ENCODE measurements at regions not wholly inside any gene's neighbourhood (a gene's known extent, or its start where the extent isn't known, plus 50 kb on each side); places are given as distances from the start of the nearest gene placed in this dataset.

DNA sequence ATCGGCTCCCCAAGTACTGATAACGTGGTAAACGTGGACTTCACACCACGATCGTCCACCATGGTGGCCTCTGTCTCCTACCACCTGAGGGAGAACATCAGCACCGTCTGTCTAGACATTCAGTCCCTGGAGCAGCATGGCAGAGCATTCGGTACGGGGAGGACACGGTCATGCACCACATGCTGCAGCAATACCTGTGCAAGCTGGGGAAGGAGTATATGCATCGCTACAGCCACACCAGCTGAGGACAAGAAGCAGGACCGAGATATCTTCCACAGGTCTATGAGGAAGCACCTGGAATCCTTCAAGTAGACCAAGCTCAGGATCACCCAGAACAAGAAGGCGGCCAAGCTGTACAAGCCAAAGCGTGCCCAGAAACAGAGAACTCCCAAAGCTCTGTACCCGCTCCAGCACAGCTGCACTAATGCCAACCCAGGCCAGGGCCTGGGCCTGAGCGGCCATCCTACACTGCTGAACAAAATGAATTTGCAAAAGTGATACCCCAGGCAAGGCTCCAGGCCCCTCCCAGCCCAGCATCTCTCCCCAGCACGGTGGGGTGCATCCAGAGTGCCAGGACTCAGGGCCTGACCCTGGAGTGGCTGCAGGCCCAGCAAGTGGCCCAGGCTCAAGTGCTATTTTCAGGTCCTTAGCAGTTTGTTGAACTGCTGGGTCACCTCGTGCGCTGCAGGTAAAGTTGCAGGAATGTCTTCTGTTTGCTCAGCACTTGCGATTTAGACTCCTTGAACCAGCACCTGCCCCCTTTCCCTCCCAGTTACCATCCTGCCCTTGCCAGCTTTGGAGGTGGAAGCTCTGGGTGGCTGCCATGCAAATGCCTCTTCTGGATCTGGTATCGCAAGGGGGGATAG, 119.3 kb upstream of the SERPIND1 start:
- no peak for TF ChIP-seq TAF1 (IDR thresholded peaks at IDR 0.05; ENCODE audit: borderline replicate concordance, insufficient read depth, low read length)
- TF ChIP-seq, protein P1, sequence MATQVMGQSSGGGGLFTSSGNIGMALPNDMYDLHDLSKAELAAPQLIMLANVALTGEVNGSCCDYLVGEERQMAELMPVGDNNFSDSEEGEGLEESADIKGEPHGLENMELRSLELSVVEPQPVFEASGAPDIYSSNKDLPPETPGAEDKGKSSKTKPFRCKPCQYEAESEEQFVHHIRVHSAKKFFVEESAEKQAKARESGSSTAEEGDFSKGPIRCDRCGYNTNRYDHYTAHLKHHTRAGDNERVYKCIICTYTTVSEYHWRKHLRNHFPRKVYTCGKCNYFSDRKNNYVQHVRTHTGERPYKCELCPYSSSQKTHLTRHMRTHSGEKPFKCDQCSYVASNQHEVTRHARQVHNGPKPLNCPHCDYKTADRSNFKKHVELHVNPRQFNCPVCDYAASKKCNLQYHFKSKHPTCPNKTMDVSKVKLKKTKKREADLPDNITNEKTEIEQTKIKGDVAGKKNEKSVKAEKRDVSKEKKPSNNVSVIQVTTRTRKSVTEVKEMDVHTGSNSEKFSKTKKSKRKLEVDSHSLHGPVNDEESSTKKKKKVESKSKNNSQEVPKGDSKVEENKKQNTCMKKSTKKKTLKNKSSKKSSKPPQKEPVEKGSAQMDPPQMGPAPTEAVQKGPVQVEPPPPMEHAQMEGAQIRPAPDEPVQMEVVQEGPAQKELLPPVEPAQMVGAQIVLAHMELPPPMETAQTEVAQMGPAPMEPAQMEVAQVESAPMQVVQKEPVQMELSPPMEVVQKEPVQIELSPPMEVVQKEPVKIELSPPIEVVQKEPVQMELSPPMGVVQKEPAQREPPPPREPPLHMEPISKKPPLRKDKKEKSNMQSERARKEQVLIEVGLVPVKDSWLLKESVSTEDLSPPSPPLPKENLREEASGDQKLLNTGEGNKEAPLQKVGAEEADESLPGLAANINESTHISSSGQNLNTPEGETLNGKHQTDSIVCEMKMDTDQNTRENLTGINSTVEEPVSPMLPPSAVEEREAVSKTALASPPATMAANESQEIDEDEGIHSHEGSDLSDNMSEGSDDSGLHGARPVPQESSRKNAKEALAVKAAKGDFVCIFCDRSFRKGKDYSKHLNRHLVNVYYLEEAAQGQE (IDR thresholded peaks at IDR 0.05; ENCODE audit: insufficient read depth in 1 of 2, low read depth in 2 of 2, low read length in 2 of 2): no peak
- no peak for TF ChIP-seq POLR2AphosphoS5 (IDR thresholded peaks at IDR 0.05; ENCODE audit: low read depth, low read length)

Data from PFSK-1 (cell line).